DOHH2 (cell line): ENCODE measurements at regions not wholly inside any gene's neighbourhood (a gene's known extent, or its start where the extent isn't known, plus 50 kb on each side); places are given as distances from the start of the nearest gene placed in this dataset.

ENCODE experiments used
- H3F3A ChIP-seq: fragments of 200-600 bp; sonication (generic), shearing (Covaris generic); 2 replicates; pipeline ENCODE4 v1.6.0; 2016; ENCODE audit warnings: antibody characterized with exemption, mild to moderate bottlenecking; ENCODE audit not compliant: control insufficient read depth, insufficient read depth
- H3K27ac ChIP-seq: fragments of 200-600 bp; sonication (generic); 2 replicates; pipeline ENCODE4 v1.5.1; 2014; ENCODE audit warnings: low read depth, mild to moderate bottlenecking, low read length, moderate library complexity
- H3K27me3 ChIP-seq: fragments of 200-600 bp; sonication (generic); 2 replicates; pipeline ENCODE4 v1.6.1; 2014; ENCODE audit warnings: mild to moderate bottlenecking, low read length, mixed read lengths; ENCODE audit not compliant: control insufficient read depth
- H3K36me3 ChIP-seq: fragments of 200-600 bp; sonication (generic); 2 replicates; pipeline ENCODE4 v1.6.1; 2014; ENCODE audit warnings: mild to moderate bottlenecking, low read length, moderate library complexity, mixed read lengths; ENCODE audit not compliant: control insufficient read depth
- H3K4me1 ChIP-seq: fragments of 200-600 bp; sonication (generic); 2 replicates; pipeline ENCODE4 v1.6.1; 2014; ENCODE audit warnings: mild to moderate bottlenecking, low read length, mixed read lengths; ENCODE audit not compliant: control insufficient read depth
- H3K4me2 ChIP-seq: fragments of 200-600 bp; sonication (generic); 2 replicates; pipeline ENCODE4 v1.6.0; 2014; ENCODE audit warnings: mild to moderate bottlenecking, low read length, moderate library complexity
- H3K4me3 ChIP-seq: fragments of 200-600 bp; sonication (generic); 2 replicates; pipeline ENCODE4 v1.5.1; 2014; ENCODE audit warnings: mild to moderate bottlenecking, low read length, mixed read lengths
- H3K79me2 ChIP-seq: fragments of 200-600 bp; sonication (generic); 2 replicates; pipeline ENCODE4 v1.6.1; 2014; ENCODE audit warnings: mild to moderate bottlenecking, low read length, mixed read lengths; ENCODE audit not compliant: control insufficient read depth
- H3K9me2 ChIP-seq: fragments of 200-600 bp; sonication (generic); replicated peaks from 2 replicates; pipeline ENCODE4 v1.6.1; 2014; ENCODE audit warnings: mild to moderate bottlenecking, low read length, mixed read lengths; ENCODE audit not compliant: control insufficient read depth
- H3K9me3 ChIP-seq: fragments of 200-600 bp; sonication (generic); 2 replicates; pipeline ENCODE4 v1.6.1; 2014; ENCODE audit warnings: antibody characterized with exemption, low read length, mixed read lengths; ENCODE audit not compliant: control insufficient read depth, insufficient read depth
- H4K20me1 ChIP-seq: fragments of 200-600 bp; sonication (generic); 2 replicates; pipeline ENCODE4 v1.6.0; 2014; ENCODE audit warnings: low read depth, mild to moderate bottlenecking, antibody characterized with exemption, low read length, moderate library complexity; ENCODE audit not compliant: control insufficient read depth, insufficient read depth
- CTCF ChIP-seq: fragments of 200-600 bp; sonication (generic); IDR thresholded peaks from one replicate; pipeline ENCODE4 v1.5.1; 2014; ENCODE audit warnings: antibody characterized with exemption, mild to moderate bottlenecking, low read depth, low read length; ENCODE audit not compliant: poor library complexity, severe bottlenecking
- EZH2phosphoT487 ChIP-seq: fragments of 200-600 bp; sonication (generic); IDR thresholded peaks from 2 replicates; pipeline ENCODE4 v1.6.1; 2017; ENCODE audit warnings: borderline replicate concordance, mild to moderate bottlenecking, antibody characterized with exemption, low read length, moderate library complexity, mixed read lengths

GRCh38 chr4:137661693-137662092 is 129.4 kb upstream of the PCDH18 start:
- Histone ChIP-seq H3K4me1 (no peaks in the 10 kb centered on the region), H4K20me1 (no peaks in the 10 kb centered on the region), H3K9me2 (no peaks in the 10 kb centered on the region), H3K4me3 (no peak overlapping the region), H3K27me3 (no peaks in the 10 kb centered on the region), H3K27ac (no peak overlapping the region), H3K79me2 (no peaks in the 10 kb centered on the region), H3F3A (no peaks in the 10 kb centered on the region), H3K9me3 (no peaks in the 10 kb centered on the region), H3K4me2 (no peak overlapping the region), H3K36me3 (no peaks in the 10 kb centered on the region)
- no peak for TF ChIP-seq EZH2phosphoT487
- TF ChIP-seq CTCF: no peak

GRCh38 chr4:137660211-137660610 is 127.9 kb upstream of the PCDH18 start:
- no peaks in the 10 kb centered on the region for H3K36me3 ChIP-seq
- H3F3A ChIP-seq: no peaks in the 10 kb centered on the region
- no peaks in the 10 kb centered on the region for H3K79me2 ChIP-seq
- H3K27me3 ChIP-seq: no peaks in the 10 kb centered on the region
- no peaks in the 10 kb centered on the region for H4K20me1 ChIP-seq
- no peaks in the 10 kb centered on the region for H3K9me3 ChIP-seq
- no peaks in the 10 kb centered on the region for H3K9me2 ChIP-seq
- H3K4me1 ChIP-seq: no peaks in the 10 kb centered on the region
- no peak overlapping the region for H3K4me2 ChIP-seq
- TF ChIP-seq CTCF (no peak), EZH2phosphoT487 (no peak)
- H3K27ac ChIP-seq: no peak overlapping the region
- H3K4me3 ChIP-seq: no peak overlapping the region

- no peak for TF ChIP-seq EZH2phosphoT487
- TF ChIP-seq CTCF: no peak
- Histone ChIP-seq H4K20me1 (no peaks in the 10 kb centered on the region), H3K27me3 (no peaks in the 10 kb centered on the region), H3K4me3 (no peak overlapping the region), H3K4me1 (no peaks in the 10 kb centered on the region), H3K9me3 (no peaks in the 10 kb centered on the region), H3K36me3 (no peaks in the 10 kb centered on the region), H3F3A (no peaks in the 10 kb centered on the region), H3K4me2 (no peak overlapping the region), H3K9me2 (no peaks in the 10 kb centered on the region), H3K27ac (no peak overlapping the region), H3K79me2 (no peaks in the 10 kb centered on the region)
Measured at GRCh38 chr4:137659431-137659830, 127.1 kb upstream of the PCDH18 start.

- Histone ChIP-seq H3K27me3 (no peaks in the 10 kb centered on the region), H4K20me1 (no peaks in the 10 kb centered on the region), H3K4me2 (no peak overlapping the region), H3F3A (no peaks in the 10 kb centered on the region), H3K9me2 (no peaks in the 10 kb centered on the region), H3K79me2 (no peaks in the 10 kb centered on the region), H3K4me3 (no peak overlapping the region), H3K27ac (no peak overlapping the region), H3K36me3 (no peaks in the 10 kb centered on the region), H3K4me1 (no peaks in the 10 kb centered on the region), H3K9me3 (no peaks in the 10 kb centered on the region)
- no peak for TF ChIP-seq CTCF
- no peak for TF ChIP-seq EZH2phosphoT487
Measured at GRCh38 chr4:137656661-137657060, 124.4 kb upstream of the PCDH18 start.
